PC-9 (cell line): ENCODE measurements at regions not wholly inside any gene's neighbourhood (a gene's known extent, or its start where the extent isn't known, plus 50 kb on each side); places are given as distances from the start of the nearest gene placed in this dataset.

ENCODE experiments used
- CTCF ChIP-seq: fragments of 200-600 bp; sonication (generic); conservative IDR thresholded peaks from 2 replicates; pipeline ENCODE4 v1.6.1; 2017; ENCODE audit warnings: mixed run types, antibody characterized with exemption, mild to moderate bottlenecking, moderate library complexity
- EZH2 ChIP-seq: fragments of 200-600 bp; sonication (generic); IDR thresholded peaks from 2 replicates; pipeline ENCODE4 v1.8.0; 2017; ENCODE audit warnings: antibody characterized with exemption, low read depth

GRCh38 chr13:63457186-63457585, 2041.5 kb upstream of the PCDH20 start:
- TF ChIP-seq CTCF (no peak), EZH2 (no peak)
